HCT116 (cell line): ENCODE measurements at regions not wholly inside any gene's neighbourhood (a gene's known extent, or its start where the extent isn't known, plus 50 kb on each side); places are given as distances from the start of the nearest gene placed in this dataset.

Experiments
- CBX3 ChIP-seq: IDR thresholded peaks from 2 replicates; pipeline ENCODE4 v1.6.1; 2012; ENCODE audit warnings: low read depth
- CTCF ChIP-seq, 3 experiments: fragments of 200-600 bp in 1 of 3; sonication (generic) in 1 of 3; IDR thresholded peaks in 2 of 3; conservative IDR thresholded peaks in 1 of 3; 2 replicates each; pipeline ENCODE4 v1.5.1; 2012 to 2017; ENCODE audit warnings: low read depth in 2 of 3, low read length in 2 of 3, antibody characterized with exemption in 1 of 3, borderline replicate concordance in 1 of 3, control low read depth in 1 of 3, mild to moderate bottlenecking in 1 of 3, mixed read lengths in 1 of 3, mixed run types in 1 of 3, moderate library complexity in 1 of 3; ENCODE audit not compliant: insufficient read depth in 1 of 3
- ELF1 ChIP-seq: IDR thresholded peaks from 2 replicates; pipeline ENCODE4 v1.6.1; 2012; ENCODE audit warnings: low read depth, borderline replicate concordance
- EZH2 ChIP-seq: fragments of 200-600 bp; sonication (generic); IDR thresholded peaks from 2 replicates; pipeline ENCODE4 v1.6.1; 2017; ENCODE audit warnings: antibody characterized with exemption, mixed run types
- EZH2phosphoT487 ChIP-seq: fragments of 200-600 bp; IDR thresholded peaks from 2 replicates; pipeline ENCODE4 v1.6.1; 2018; ENCODE audit warnings: antibody characterized with exemption, borderline replicate concordance
- POLR2A ChIP-seq: IDR thresholded peaks from 2 replicates; pipeline ENCODE4 v1.7.0; 2011; ENCODE audit warnings: borderline replicate concordance; ENCODE audit not compliant: insufficient read depth, insufficient read length; ENCODE audit errors: extremely low read depth
- POLR2AphosphoS5 ChIP-seq: IDR thresholded peaks from 2 replicates; pipeline ENCODE4 v1.6.1; 2011; ENCODE audit warnings: mild to moderate bottlenecking, low read depth, low read length, moderate library complexity
- SRF ChIP-seq: IDR thresholded peaks from 2 replicates; pipeline ENCODE4 v1.6.1; 2012; ENCODE audit warnings: low read depth
- TF ChIP-seq, protein P1 (sequence below): IDR thresholded peaks from 2 replicates; pipeline ENCODE4 v1.6.1; 2011; ENCODE audit warnings: mild to moderate bottlenecking, low read length, moderate library complexity; ENCODE audit not compliant: insufficient replicate concordance; ENCODE audit errors: extremely low read depth

DNA sequence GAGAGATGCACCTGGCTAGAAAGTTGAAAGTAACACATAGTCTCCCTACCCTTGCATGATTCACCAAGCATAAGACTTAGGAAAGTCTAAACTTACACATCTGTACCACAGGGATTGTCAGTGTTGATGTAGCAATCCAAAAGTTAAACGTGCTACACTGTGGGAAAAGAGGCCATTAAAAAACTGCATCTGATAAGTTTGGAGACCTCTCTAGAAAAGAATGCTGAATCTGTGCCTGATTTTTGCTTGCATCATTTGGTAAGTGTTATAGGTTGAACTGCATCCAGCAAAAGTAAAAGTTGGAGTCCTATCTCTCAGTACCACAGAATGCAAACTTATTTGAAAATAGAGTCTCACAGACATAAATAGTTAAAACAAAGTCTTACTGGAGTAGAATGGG lies 126.6 kb downstream of the SLC6A15 start:
- TF ChIP-seq CTCF (IDR thresholded peaks at IDR 0.05 in 2 of 3, conservative IDR thresholded peaks at IDR 0.05 in 1 of 3; ENCODE audit: borderline replicate concordance in 1 of 3, insufficient read depth in 1 of 3, low read depth in 2 of 3, low read length in 2 of 3): no peak
- TF ChIP-seq ELF1: no peak
- no peak for TF ChIP-seq CBX3
- TF ChIP-seq EZH2: no peak
- TF ChIP-seq EZH2phosphoT487: no peak
- TF ChIP-seq POLR2A: no peak
- TF ChIP-seq SRF: no peak
- no peak for TF ChIP-seq POLR2AphosphoS5
- TF ChIP-seq, protein P1, sequence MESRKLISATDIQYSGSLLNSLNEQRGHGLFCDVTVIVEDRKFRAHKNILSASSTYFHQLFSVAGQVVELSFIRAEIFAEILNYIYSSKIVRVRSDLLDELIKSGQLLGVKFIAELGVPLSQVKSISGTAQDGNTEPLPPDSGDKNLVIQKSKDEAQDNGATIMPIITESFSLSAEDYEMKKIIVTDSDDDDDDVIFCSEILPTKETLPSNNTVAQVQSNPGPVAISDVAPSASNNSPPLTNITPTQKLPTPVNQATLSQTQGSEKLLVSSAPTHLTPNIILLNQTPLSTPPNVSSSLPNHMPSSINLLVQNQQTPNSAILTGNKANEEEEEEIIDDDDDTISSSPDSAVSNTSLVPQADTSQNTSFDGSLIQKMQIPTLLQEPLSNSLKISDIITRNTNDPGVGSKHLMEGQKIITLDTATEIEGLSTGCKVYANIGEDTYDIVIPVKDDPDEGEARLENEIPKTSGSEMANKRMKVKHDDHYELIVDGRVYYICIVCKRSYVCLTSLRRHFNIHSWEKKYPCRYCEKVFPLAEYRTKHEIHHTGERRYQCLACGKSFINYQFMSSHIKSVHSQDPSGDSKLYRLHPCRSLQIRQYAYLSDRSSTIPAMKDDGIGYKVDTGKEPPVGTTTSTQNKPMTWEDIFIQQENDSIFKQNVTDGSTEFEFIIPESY: no peak
